ENCODE measurements at regions not wholly inside any gene's neighbourhood (a gene's known extent, or its start where the extent isn't known, plus 50 kb on each side); places are given as distances from the start of the nearest gene placed in this dataset.

DNA sequence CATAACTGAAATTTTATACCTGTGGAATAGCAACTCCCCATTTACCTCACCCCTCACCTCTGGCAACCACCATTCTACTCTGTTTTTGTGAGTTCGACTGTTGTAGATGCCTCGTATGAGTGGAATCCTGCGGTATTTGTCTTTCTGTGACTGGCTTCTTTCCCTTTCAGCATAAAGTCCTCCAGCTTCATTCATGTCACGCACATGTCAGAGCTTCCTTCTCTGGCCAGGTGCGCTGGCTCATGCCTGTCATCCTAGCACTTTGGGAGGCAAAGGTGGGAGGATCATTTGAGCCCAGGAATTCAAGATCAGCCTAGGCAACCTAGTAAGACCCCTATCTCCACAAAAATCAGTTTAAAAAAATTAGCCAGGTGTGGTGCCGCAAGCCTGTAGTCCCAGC is 278.4 kb downstream of the PARN start:
- TF ChIP-seq, protein P1, sequence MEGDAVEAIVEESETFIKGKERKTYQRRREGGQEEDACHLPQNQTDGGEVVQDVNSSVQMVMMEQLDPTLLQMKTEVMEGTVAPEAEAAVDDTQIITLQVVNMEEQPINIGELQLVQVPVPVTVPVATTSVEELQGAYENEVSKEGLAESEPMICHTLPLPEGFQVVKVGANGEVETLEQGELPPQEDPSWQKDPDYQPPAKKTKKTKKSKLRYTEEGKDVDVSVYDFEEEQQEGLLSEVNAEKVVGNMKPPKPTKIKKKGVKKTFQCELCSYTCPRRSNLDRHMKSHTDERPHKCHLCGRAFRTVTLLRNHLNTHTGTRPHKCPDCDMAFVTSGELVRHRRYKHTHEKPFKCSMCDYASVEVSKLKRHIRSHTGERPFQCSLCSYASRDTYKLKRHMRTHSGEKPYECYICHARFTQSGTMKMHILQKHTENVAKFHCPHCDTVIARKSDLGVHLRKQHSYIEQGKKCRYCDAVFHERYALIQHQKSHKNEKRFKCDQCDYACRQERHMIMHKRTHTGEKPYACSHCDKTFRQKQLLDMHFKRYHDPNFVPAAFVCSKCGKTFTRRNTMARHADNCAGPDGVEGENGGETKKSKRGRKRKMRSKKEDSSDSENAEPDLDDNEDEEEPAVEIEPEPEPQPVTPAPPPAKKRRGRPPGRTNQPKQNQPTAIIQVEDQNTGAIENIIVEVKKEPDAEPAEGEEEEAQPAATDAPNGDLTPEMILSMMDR (IDR thresholded peaks at IDR 0.05) = no peak
- TF ChIP-seq POLR2A (IDR thresholded peaks at IDR 0.05) (no peak), POLR2AphosphoS5 (IDR thresholded peaks at IDR 0.05) (no peak), EP300 (IDR thresholded peaks at IDR 0.05) (no peak)

All from sigmoid colon (tissue), 4 donors.